ENCODE measurements at regions not wholly inside any gene's neighbourhood (a gene's known extent, or its start where the extent isn't known, plus 50 kb on each side); places are given as distances from the start of the nearest gene placed in this dataset.

- no peak for TF ChIP-seq PAX8 (IDR thresholded peaks at IDR 0.05)
- no peak for TF ChIP-seq CTCF (IDR thresholded peaks at IDR 0.05 in 2 of 3, conservative IDR thresholded peaks at IDR 0.05 in 1 of 3; ENCODE audit: control insufficient read depth in 2 of 3, extremely low read depth in 1 of 3, insufficient read depth in 1 of 3, low read depth in 3 of 3, low read length in 3 of 3)
Observed at GRCh38 chr4:136928957-136929411, 603.3 kb downstream of the PCDH18 start.
